Stomach (tissue), 8 donors: ENCODE measurements at regions not wholly inside any gene's neighbourhood (a gene's known extent, or its start where the extent isn't known, plus 50 kb on each side); places are given as distances from the start of the nearest gene placed in this dataset.

ENCODE experiments used
- DNase-seq, 2 donors: peaks; one replicate each; pipeline versions ENCODE4 v3.0.0 to v3.0.0-alpha.2; 2013 to 2019
- H3K27ac ChIP-seq, 5 donors: fragments of 200-600 bp in 4 of 5; sonication (generic) in 4 of 5; one replicate each; pipeline ENCODE4 v1.5.1; 2013 to 2019; ENCODE audit warnings: mild to moderate bottlenecking in 1 of 5, moderate library complexity in 1 of 5
- H3K27me3 ChIP-seq, 3 donors: fragments of 200-600 bp; sonication (generic); one replicate each; pipeline ENCODE4 v1.5.1; 2017 to 2019; ENCODE audit warnings: mixed run types in 1 of 3
- H3K36me3 ChIP-seq, 4 donors: fragments of 200-600 bp; sonication (generic); 1 replicate in 3 of 4; 2 replicates in 1 of 4; pipeline ENCODE4 v1.5.1; 2016 to 2019
- H3K4me1 ChIP-seq, 4 donors: fragments of 200-600 bp; sonication (generic); one replicate each; pipeline ENCODE4 v1.5.1; 2016 to 2019
- H3K4me3 ChIP-seq, 4 donors: fragments of 200-600 bp; sonication (generic) in 3 of 4; one replicate each; pipeline ENCODE4 v1.5.1; 2016 to 2019; ENCODE audit warnings: mild to moderate bottlenecking in 1 of 4
- H3K9me3 ChIP-seq, 4 donors: fragments of 200-600 bp; sonication (generic); one replicate each; pipeline ENCODE4 v1.5.1; 2016 to 2019
- CTCF ChIP-seq, 7 experiments: fragments of 450-650 bp in 4 of 7; fragments of 200-600 bp in 3 of 7; sonication (generic) in 3 of 7; IDR thresholded peaks; one replicate each; pipeline ENCODE4 v1.5.1; 2016 to 2019; ENCODE audit warnings: antibody characterized with exemption in 7 of 7, control low read depth in 2 of 7, mild to moderate bottlenecking in 1 of 7
- EP300 ChIP-seq: sonication (generic); formaldehyde crosslinking; IDR thresholded peaks from one replicate; pipeline ENCODE4 v1.6.1; 2017; ENCODE audit warnings: antibody characterized with exemption
- POLR2A ChIP-seq, 4 donors: fragments of 450-650 bp; IDR thresholded peaks; one replicate each; pipeline ENCODE4 v1.6.1; 2016; ENCODE audit warnings: antibody characterized with exemption in 4 of 4, control low read depth in 2 of 4, mild to moderate bottlenecking in 1 of 4, moderate library complexity in 1 of 4
- POLR2AphosphoS5 ChIP-seq, 3 donors: sonication (generic); formaldehyde crosslinking; IDR thresholded peaks; one replicate each; pipeline ENCODE4 v1.6.1; 2016; ENCODE audit warnings: antibody characterized with exemption in 3 of 3
- WGBS, 5 donors: extraction: QIAGEN DNeasy Blood & Tissue Kit in 3 of 5; methylation state at CpG; one replicate each; pipeline versions ENCODE4 v1.1.5 to v1.1.7; 2013 to 2018; 5-methylcytosine and 5-hydroxymethylcytosine counted together
- intact Hi-C: fragments of 100-400 bp; cut with DNase I; formaldehyde crosslinking; loops from one replicate; pipeline ENCODE4 v1.15.1; 2023; ENCODE audit warnings: low total_unique reads
- donor health status: healthy with polysubstance abuse.
- donor health status: Bipolar disorder and iron deficiency.
- donor health status: healthy.

GRCh38 chr14:54322246-54322645, 74.6 kb upstream of the CDKN3 start:
- TF ChIP-seq POLR2A (IDR thresholded peaks at IDR 0.05) (no peak), EP300 (no peak), POLR2AphosphoS5 (IDR thresholded peaks at IDR 0.05) (no peak), CTCF (IDR thresholded peaks at IDR 0.05) (no peak)
- intact Hi-C loops: loop anchor here (10.0 kb wide), 1 partner anchor 147 kb away; no protein-coding TSS in a partner anchor
- H3K27me3 ChIP-seq: no peaks in the 10 kb centered on the region

GRCh38 chr14:54322701-54323337, 74.0 kb upstream of the CDKN3 start:
- peak in 1 of 2 donors; percentile 79 for DNase-seq
- Histone ChIP-seq H3K27me3 (no peaks in the 10 kb centered on the region), H3K27ac (no peak overlapping the region), H3K4me1 (no peaks in the 10 kb centered on the region), H3K9me3 (no peaks in the 10 kb centered on the region), H3K4me3 (no peak overlapping the region), H3K36me3 (no peaks in the 10 kb centered on the region)
- no peak for TF ChIP-seq CTCF (IDR thresholded peaks at IDR 0.05)
- no peak for TF ChIP-seq POLR2A (IDR thresholded peaks at IDR 0.05)
- TF ChIP-seq POLR2AphosphoS5 (IDR thresholded peaks at IDR 0.05): no peak
- no peak for TF ChIP-seq EP300
- 81 to 86% (median 84%) methylated on average over 5 of the region's 5 CpGs for WGBS, 5 donors
- intact Hi-C loops: loop anchor here (10.0 kb wide), 1 partner anchor 148 kb away; no protein-coding TSS in a partner anchor

More at GRCh38 chr14:54322246-54322645, 74.6 kb upstream of the CDKN3 start:
- Histone ChIP-seq H3K4me3 (no peak overlapping the region), H3K9me3 (no peaks in the 10 kb centered on the region), H3K27ac (no peak overlapping the region), H3K36me3 (no peaks in the 10 kb centered on the region), H3K4me1 (no peaks in the 10 kb centered on the region)
- WGBS, 5 donors: 86 to 91% (median 89%) methylated on average over 7 of the region's 7 CpGs
- DNase-seq: no peak

GRCh38 chr14:54325766-54326165, 71.0 kb upstream of the CDKN3 start:
- Histone ChIP-seq H3K4me1 (peaks cover 1 to 11% (median 9%) of the 10 kb centered on the region in 4 donors), H3K27ac (no peak overlapping the region), H3K36me3 (no peaks in the 10 kb centered on the region), H3K9me3 (no peaks in the 10 kb centered on the region), H3K4me3 (no peak overlapping the region), H3K27me3 (no peaks in the 10 kb centered on the region)
- TF ChIP-seq POLR2A (IDR thresholded peaks at IDR 0.05) (no peak), EP300 (no peak), POLR2AphosphoS5 (IDR thresholded peaks at IDR 0.05) (no peak), CTCF (IDR thresholded peaks at IDR 0.05) (no peak)
- DNase-seq: no peak
- 35 to 57% (median 45%) methylated on average over 1 of the region's 1 CpG for WGBS, 5 donors
- intact Hi-C loops: loop anchor here (10.0 kb wide), 1 partner anchor 151 kb away; no protein-coding TSS in a partner anchor

GRCh38 chr14:54329082-54329695, 67.6 kb upstream of the CDKN3 start:
- Histone ChIP-seq H3K9me3 (no peaks in the 10 kb centered on the region), H3K27me3 (no peaks in the 10 kb centered on the region), H3K4me3 (no peak overlapping the region), H3K36me3 (no peaks in the 10 kb centered on the region), H3K27ac (no peak overlapping the region), H3K4me1 (peaks cover 10 to 26% (median 18%) of the 10 kb centered on the region in 4 donors)
- DNase-seq: peak; percentile 33 to 81
- 25 to 29% (median 28%) methylated on average over 11 of the region's 11 CpGs for WGBS, 5 donors
- TF ChIP-seq POLR2A (IDR thresholded peaks at IDR 0.05) (no peak), CTCF (IDR thresholded peaks at IDR 0.05) (peak in 5 of 7 experiments; percentile 49 to 67 (median 63))
- intact Hi-C loops: loop anchor here (10.0 kb wide), 1 partner anchor 154 kb away; no protein-coding TSS in a partner anchor
